HG03460 (cell line): ENCODE measurements at regions not wholly inside any gene's neighbourhood (a gene's known extent, or its start where the extent isn't known, plus 50 kb on each side); places are given as distances from the start of the nearest gene placed in this dataset.
"Not testable (repeated sequence)": the region's sequence is repeated elsewhere in the genome, so short reads cannot be mapped to it uniquely, and the experiment has no call there.

Experiments used
- ATAC-seq: cut with Tn5 transposase; IDR thresholded peaks from one replicate; pipeline ENCODE4 v1.9.1; 2021; ENCODE audit not compliant: unreplicated experiment

DNA sequence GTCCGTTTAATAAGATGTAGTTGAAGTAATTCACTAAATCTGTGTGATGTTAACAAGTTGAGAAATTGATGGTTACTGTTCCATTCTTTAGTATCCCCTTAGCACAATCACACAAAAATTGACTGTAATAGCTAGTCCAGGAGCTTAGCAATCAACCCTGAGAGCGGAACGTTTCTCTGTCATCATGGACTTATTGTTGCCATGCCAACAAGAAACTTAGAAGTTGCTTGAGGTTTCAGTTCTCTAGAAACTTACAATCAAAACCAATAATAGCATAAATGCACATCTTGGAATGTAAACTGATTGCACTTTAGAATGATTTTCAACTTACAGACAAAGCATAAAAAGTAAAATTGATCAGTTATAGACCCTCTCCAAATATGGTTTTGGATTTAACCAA is 125.4 kb upstream of the ANKH start:
- ATAC-seq: no peak

- ATAC-seq: no peak
Observed at GRCh38 chr5:14995229-14995628, 123.7 kb upstream of the ANKH start.

DNA sequence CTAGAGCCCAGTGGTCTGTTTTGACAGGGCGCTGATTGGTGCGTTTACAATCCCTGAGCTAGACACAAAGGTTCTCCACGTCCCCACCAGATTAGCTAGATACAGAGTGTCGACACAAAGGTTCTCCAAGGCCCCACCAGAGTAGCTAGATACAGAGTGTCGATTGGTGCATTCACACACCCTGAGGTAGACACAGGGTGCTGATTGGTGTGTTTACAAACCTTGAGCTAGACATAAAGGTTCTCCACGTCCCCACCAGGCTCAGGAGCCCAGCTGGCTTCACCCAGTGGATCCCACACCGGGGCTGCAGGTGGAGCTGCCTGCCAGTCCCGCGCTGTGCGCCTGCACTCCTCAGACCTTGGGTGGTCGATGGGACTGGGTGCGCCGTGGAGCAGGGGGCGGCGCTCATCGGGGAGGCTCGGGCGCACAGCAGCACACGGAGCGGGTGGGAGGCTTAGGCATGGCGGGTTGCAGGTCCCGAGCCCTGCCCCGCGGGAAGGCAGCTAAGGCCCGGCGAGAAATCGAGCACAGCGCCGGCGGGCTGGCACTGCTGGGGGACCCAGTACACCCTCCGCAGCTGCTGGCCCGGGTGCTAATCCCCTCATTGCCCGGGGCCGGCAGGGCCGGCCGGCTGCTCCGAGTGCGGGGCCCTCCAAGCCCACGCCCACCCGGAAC is 122.0 kb upstream of the ANKH start:
- ATAC-seq: not testable (repeated sequence)

GRCh38 chr5:14992751-14993458 is 121.3 kb upstream of the ANKH start:
- peak; percentile 70 for ATAC-seq

- ATAC-seq: no peak
Observed at GRCh38 chr5:14988223-14988622, 116.6 kb upstream of the ANKH start.

- ATAC-seq: no peak
Observed at GRCh38 chr5:14986413-14986812, 114.8 kb upstream of the ANKH start.

- no peak for ATAC-seq
Observed at GRCh38 chr5:14983666-14984441, 112.3 kb upstream of the ANKH start.

DNA sequence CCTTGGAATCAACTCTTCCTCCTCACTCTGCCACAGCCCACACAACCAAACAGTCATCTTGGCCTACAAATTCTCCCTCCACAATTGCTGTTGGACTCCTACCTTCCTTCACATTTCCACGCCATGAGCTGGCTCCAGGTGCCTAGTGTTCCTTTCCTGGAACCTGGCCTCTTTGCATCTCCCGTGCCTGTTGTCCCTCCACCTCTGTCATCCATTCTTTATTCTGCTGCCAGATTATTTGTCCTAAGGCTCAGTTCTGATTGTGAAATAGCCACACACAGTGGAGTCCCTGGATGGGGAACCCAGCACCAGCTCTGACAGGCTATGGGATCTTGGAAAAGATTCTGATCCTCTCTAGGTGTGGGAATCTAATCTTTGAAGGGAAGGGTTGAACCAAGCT is 109.1 kb upstream of the ANKH start:
- no peak for ATAC-seq

DNA sequence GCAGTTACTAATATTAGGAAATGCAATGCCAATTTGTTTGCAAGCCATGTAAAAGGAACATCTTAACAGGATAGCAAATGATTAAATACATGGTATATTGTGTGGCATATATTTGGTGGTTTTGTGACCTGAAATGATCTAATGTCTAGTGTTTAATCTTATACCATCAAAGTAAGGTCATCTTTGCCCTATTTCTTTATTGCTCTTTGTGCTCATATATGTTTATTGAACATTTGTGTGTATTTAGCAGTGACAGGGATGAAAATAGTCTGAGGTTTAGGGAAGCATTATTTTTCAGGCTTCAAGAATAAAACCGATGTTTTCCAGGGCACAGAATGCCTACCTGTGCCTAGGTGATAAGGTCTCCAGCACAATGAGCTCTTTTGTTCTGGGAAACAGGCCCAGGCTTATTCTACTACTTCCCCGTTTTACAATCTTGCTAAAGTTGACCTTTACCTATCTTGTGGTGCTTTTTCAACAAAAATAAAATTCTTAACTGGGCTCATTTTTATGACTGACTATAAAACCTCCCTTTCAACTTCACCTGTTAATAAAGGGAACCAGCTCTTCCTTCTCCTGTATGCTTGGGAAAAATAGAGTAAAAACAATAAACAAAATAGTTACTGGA is 105.6 kb upstream of the ANKH start:
- ATAC-seq: no peak

GRCh38 chr5:14976486-14976885 is 104.9 kb upstream of the ANKH start:
- ATAC-seq: no peak

- no peak for ATAC-seq
Observed at GRCh38 chr5:14971873-14972272, 100.3 kb upstream of the ANKH start.

GRCh38 chr5:14968796-14969195 is 97.2 kb upstream of the ANKH start:
- ATAC-seq: no peak

GRCh38 chr5:14967166-14967565 is 95.6 kb upstream of the ANKH start:
- ATAC-seq: no peak

GRCh38 chr5:14965815-14966214 is 94.2 kb upstream of the ANKH start:
- no peak for ATAC-seq

GRCh38 chr5:14962604-14963003 is 91.0 kb upstream of the ANKH start:
- no peak for ATAC-seq

GRCh38 chr5:14960120-14960462 is 88.5 kb upstream of the ANKH start:
- ATAC-seq: no peak

GRCh38 chr5:14959399-14960119 is 88.0 kb upstream of the ANKH start:
- ATAC-seq: no peak

- no peak for ATAC-seq
Observed at GRCh38 chr5:14958188-14958587, 86.6 kb upstream of the ANKH start.

DNA sequence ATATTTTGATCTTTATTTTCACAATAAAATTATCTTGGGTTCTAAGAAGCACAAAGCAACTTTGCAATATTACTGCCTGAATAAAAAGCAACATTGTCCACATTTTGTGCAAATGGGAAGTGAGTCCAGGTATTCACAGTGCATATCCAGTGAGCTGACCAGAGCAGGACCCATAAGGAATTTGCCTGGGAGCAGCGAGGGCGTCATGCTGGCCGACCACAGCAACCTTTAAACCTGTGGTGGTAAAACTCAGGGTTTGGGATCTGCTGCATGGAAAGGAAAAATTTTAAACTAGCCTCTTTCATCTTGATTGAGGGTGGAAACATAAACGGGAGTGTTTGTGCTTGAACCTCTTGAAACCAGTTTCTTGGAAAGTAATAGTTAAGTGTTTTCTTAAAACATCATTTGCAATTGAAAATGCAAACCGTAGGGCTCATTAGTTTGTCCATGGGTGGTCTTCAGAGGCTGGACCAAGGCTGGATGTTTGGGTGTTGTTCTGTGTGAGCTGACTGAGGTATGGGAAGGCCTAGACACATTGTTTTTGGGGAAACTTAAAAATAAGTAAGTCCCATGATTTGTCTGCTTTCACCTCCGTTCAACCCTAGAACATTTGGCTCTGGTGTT is 85.0 kb upstream of the ANKH start:
- no peak for ATAC-seq

DNA sequence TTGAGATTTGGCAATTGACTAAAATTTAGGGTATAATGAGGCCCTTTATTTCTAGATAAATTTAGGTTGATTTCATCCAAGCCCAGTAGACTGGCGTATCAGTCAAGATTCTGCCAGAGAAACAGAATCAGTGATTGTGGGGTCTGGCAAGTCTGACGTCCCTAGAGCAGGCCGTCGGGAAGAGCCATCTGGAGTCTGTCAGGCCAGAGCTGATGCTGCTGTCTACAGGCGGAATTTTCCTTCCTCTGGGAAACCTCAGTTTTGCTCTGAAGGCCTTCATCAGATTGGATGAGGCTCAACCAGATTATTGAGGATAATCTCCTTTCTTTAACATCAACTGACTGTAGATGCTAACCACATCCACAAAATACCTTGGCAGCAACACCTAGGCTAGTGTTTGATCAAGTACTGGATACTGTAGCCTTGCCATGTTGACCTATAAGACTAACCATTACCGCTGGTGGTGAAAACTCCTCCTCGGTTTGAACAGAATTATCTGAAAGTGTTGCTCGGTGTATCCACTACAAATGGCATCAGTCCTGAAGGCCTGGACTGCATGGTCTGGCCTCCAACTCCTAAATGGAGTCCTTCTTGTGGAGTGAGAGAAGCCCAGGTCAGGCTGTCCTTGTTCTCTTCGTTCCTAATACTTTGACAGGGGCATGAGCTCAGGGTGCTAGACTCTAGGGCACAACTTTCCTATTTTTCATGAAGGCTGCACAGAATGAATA is 83.2 kb upstream of the ANKH start:
- no peak for ATAC-seq
